ENCODE measurements at regions not wholly inside any gene's neighbourhood (a gene's known extent, or its start where the extent isn't known, plus 50 kb on each side); places are given as distances from the start of the nearest gene placed in this dataset.
A peak's percentile ranks its signal among the peaks of the same experiment; 100 is the strongest.

DNA sequence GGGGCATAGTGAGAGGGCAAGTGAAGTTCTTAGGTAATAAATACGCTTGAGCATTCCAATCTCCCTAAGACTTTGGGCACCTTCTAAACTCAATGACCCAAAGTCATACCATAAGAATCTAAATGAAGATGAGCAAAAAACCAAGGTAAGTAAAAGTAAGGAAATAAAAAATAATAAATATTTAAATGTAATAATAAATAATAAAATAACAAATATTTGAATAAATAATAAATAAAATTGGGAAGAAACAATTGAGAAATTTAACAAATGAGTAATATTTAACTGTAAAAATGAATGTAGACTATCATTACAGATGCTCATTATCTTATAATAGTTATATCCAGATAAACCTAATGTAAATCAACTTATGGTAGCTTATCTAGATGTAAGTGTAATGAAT, 391.7 kb downstream of the WDR72 start:
- WGBS, 2 donors, result 92 to 97% methylated on average over 1 of the region's 1 CpG
- no peaks in the 10 kb centered on the region for H3K36me3 ChIP-seq (ENCODE audit: control insufficient read depth in 4 of 4, insufficient read depth in 4 of 4, low read length in 4 of 4)
- no peak overlapping the region for H3K9ac ChIP-seq (ENCODE audit: insufficient read depth in 1 of 2, low read length in 2 of 2)
- no peak for ATAC-seq (ENCODE audit: insufficient read depth, low FRiP score)
- H3K4me1 ChIP-seq (ENCODE audit: control insufficient read depth in 5 of 5, insufficient read depth in 5 of 5, low read length in 5 of 5), result no peaks in the 10 kb centered on the region
- H3K27me3 ChIP-seq (ENCODE audit: control insufficient read depth in 3 of 3, insufficient read depth in 3 of 3, low read length in 2 of 3), result no peaks in the 10 kb centered on the region
- H3K9me3 ChIP-seq (ENCODE audit: control insufficient read depth in 4 of 4, insufficient read depth in 3 of 4, low read length in 3 of 4), result peaks cover 0 to 3% (median 0%) of the 10 kb centered on the region in 4 donors
- no peak overlapping the region for H3K4me3 ChIP-seq
- DNase-seq, result no peak
- H3K27ac ChIP-seq (ENCODE audit: low read depth in 1 of 2, low read length in 1 of 2), result no peak overlapping the region
- TF ChIP-seq, protein P1, sequence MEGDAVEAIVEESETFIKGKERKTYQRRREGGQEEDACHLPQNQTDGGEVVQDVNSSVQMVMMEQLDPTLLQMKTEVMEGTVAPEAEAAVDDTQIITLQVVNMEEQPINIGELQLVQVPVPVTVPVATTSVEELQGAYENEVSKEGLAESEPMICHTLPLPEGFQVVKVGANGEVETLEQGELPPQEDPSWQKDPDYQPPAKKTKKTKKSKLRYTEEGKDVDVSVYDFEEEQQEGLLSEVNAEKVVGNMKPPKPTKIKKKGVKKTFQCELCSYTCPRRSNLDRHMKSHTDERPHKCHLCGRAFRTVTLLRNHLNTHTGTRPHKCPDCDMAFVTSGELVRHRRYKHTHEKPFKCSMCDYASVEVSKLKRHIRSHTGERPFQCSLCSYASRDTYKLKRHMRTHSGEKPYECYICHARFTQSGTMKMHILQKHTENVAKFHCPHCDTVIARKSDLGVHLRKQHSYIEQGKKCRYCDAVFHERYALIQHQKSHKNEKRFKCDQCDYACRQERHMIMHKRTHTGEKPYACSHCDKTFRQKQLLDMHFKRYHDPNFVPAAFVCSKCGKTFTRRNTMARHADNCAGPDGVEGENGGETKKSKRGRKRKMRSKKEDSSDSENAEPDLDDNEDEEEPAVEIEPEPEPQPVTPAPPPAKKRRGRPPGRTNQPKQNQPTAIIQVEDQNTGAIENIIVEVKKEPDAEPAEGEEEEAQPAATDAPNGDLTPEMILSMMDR (IDR thresholded peaks at IDR 0.05; ENCODE audit: control extremely low read depth, extremely low read depth), result no peak

DNA sequence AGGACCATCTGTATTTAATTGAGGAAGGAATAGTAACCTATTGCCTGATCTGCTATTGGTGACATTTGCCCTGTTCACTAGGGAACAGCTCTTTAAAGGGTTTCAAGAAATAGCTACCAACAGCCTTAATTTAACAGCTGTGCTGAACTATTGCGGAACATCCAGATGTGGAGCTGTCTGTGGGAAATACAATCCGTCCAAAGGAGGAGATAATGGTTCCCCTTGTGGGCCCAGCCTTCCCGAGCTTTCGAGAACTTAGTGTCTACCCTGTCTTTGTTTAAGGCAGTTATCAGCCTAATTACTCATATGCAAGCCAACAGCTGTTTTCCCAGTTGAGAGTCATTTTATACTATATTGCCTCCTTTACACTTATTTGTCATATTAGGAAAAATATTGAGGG, 398.6 kb downstream of the WDR72 start:
- Histone ChIP-seq H3K4me3 (no peak overlapping the region), H3K27me3 (ENCODE audit: control insufficient read depth in 3 of 3, insufficient read depth in 3 of 3, low read length in 2 of 3) (no peaks in the 10 kb centered on the region), H3K27ac (ENCODE audit: low read depth in 1 of 2, low read length in 1 of 2) (no peak overlapping the region), H3K9ac (ENCODE audit: insufficient read depth in 1 of 2, low read length in 2 of 2) (no peak overlapping the region), H3K4me1 (ENCODE audit: control insufficient read depth in 5 of 5, insufficient read depth in 5 of 5, low read length in 5 of 5) (no peaks in the 10 kb centered on the region), H3K9me3 (ENCODE audit: control insufficient read depth in 4 of 4, insufficient read depth in 3 of 4, low read length in 3 of 4) (no peaks in the 10 kb centered on the region), H3K36me3 (ENCODE audit: control insufficient read depth in 4 of 4, insufficient read depth in 4 of 4, low read length in 4 of 4) (no peaks in the 10 kb centered on the region)
- ATAC-seq (ENCODE audit: insufficient read depth, low FRiP score), result no peak
- peak in 1 of 3 donors; percentile 2 for DNase-seq
- WGBS, 2 donors, result 77 to 80% methylated on average over 4 of the region's 4 CpGs
- TF ChIP-seq, protein P1 (IDR thresholded peaks at IDR 0.05; ENCODE audit: control extremely low read depth, extremely low read depth), result no peak

DNA sequence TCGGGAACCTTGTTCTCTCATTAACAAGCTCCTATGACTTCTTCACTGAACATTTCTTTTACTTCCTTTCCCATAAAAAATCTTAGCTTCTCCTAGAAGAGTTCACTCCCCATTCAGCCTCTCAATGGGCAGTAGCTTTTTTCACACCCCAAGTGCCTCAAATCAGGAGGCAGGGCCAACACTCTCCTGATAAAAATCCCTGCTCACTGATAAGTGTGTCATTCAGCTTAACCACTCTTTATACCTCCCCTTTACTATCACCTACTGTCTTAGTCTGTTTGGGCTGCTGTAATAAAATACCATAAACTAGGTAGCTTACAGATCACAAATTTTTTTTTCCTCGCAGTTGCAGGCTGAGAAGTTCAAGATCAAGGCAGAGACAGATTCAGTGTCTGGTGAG, 400.4 kb downstream of the WDR72 start:
- Histone ChIP-seq H3K9me3 (ENCODE audit: control insufficient read depth in 4 of 4, insufficient read depth in 3 of 4, low read length in 3 of 4) (no peaks in the 10 kb centered on the region), H3K4me3 (no peak overlapping the region), H3K36me3 (ENCODE audit: control insufficient read depth in 4 of 4, insufficient read depth in 4 of 4, low read length in 4 of 4) (no peaks in the 10 kb centered on the region), H3K27ac (ENCODE audit: low read depth in 1 of 2, low read length in 1 of 2) (no peak overlapping the region), H3K27me3 (ENCODE audit: control insufficient read depth in 3 of 3, insufficient read depth in 3 of 3, low read length in 2 of 3) (no peaks in the 10 kb centered on the region), H3K9ac (ENCODE audit: insufficient read depth in 1 of 2, low read length in 2 of 2) (no peak overlapping the region), H3K4me1 (ENCODE audit: control insufficient read depth in 5 of 5, insufficient read depth in 5 of 5, low read length in 5 of 5) (no peaks in the 10 kb centered on the region)
- DNase-seq (no peak), ATAC-seq (ENCODE audit: insufficient read depth, low FRiP score) (no peak)
- 69 to 89% methylated on average over 2 of the region's 2 CpGs for WGBS, 2 donors
- TF ChIP-seq, protein P1 (IDR thresholded peaks at IDR 0.05; ENCODE audit: control extremely low read depth, extremely low read depth), result no peak

DNA sequence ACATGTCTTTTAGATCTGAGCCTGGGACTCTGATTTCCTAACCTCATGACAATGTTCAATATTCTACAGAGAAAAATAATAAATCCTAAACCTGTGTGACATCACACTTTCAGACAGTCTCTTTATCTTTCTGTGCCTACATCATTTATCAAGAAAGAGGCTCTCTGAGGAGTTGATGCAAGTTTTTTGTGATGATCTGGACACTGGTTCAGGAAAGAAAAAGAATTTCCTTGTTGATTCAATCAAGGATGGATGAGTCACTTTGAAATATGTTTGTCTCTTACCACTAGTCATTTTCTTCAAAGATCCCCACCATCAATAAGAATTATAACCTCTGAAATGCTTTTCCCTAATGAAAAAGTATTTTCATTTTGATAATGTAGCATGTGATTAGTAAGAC, 404.6 kb downstream of the WDR72 start:
- ATAC-seq (ENCODE audit: insufficient read depth, low FRiP score) (no peak), DNase-seq (no peak)
- H3K4me1 ChIP-seq (ENCODE audit: control insufficient read depth in 5 of 5, insufficient read depth in 5 of 5, low read length in 5 of 5), result no peaks in the 10 kb centered on the region
- TF ChIP-seq, protein P1 (IDR thresholded peaks at IDR 0.05; ENCODE audit: control extremely low read depth, extremely low read depth), result no peak
- H3K9ac ChIP-seq (ENCODE audit: insufficient read depth in 1 of 2, low read length in 2 of 2), result no peak overlapping the region
- H3K27me3 ChIP-seq (ENCODE audit: control insufficient read depth in 3 of 3, insufficient read depth in 3 of 3, low read length in 2 of 3), result peaks cover 0 to 3% (median 0%) of the 10 kb centered on the region in 3 donors
- H3K27ac ChIP-seq (ENCODE audit: low read depth in 1 of 2, low read length in 1 of 2), result no peak overlapping the region
- H3K9me3 ChIP-seq (ENCODE audit: control insufficient read depth in 4 of 4, insufficient read depth in 3 of 4, low read length in 3 of 4), result no peaks in the 10 kb centered on the region
- H3K4me3 ChIP-seq, result no peak overlapping the region
- H3K36me3 ChIP-seq (ENCODE audit: control insufficient read depth in 4 of 4, insufficient read depth in 4 of 4, low read length in 4 of 4), result no peaks in the 10 kb centered on the region

Data from lung (tissue), 11 donors.